K562 (cell line): ENCODE measurements at regions not wholly inside any gene's neighbourhood (a gene's known extent, or its start where the extent isn't known, plus 50 kb on each side); places are given as distances from the start of the nearest gene placed in this dataset.

Experiments
- ATAC-seq: fragments of 200-7000 bp; cut with Tn5 transposase; 3 replicates; pipeline ENCODE4 v1.9.1; 2020; ENCODE audit warnings: moderate library complexity
- BruUV-seq: library from RNA; stranded (reverse); fragments of 400-500 nt; replicated peaks from 2 replicates; lab custom pipeline; 2021; lab: Mats Ljungman, UMichigan
- CTCF ChIA-PET: fragments of 300-600 bp; formaldehyde crosslinking; extraction: SDS; loops from one replicate; lab custom pipeline; 2021; ENCODE audit warnings: low intra/inter-chr PET ratio; lab: Yijun Ruan, JAX
- POLR2A ChIA-PET: fragments of 300-600, 350-650 bp; sonication (Branson Sonifier 250); formaldehyde crosslinking; extraction: SDS; loops from one replicate; lab custom pipeline; 2021; ENCODE audit warnings: antibody characterized with exemption, inconsistent platforms; lab: Yijun Ruan, JAX
- DNase-seq, 4 experiments: peaks; one replicate each; pipeline versions ENCODE4 v3.0.0 to v3.0.0-alpha.2; 2011 to 2018; ENCODE audit warnings: low spot score in 3 of 4, mixed read lengths in 3 of 4; ENCODE audit errors: extremely low read depth in 1 of 4
- FAIRE-seq: peaks from 2 replicates; lab custom pipeline; 2011; peaks lifted over from hg19 to GRCh38; lab: Jason Lieb, UNC
- H2AFZ ChIP-seq: 2 replicates; pipeline ENCODE4 v1.6.0; 2011; ENCODE audit warnings: low read depth, low read length, control low read depth, inconsistent platforms
- H3K27ac ChIP-seq: fragments of 200-600 bp; 3 replicates; pipeline ENCODE4 v1.8.0; 2011; ENCODE audit warnings: low read depth, mild to moderate bottlenecking, control low read depth, inconsistent platforms, low read length, moderate library complexity, mixed read lengths; ENCODE audit errors: extremely low read depth
- H3K27me3 ChIP-seq, 2 experiments: fragments of 300-600 bp in 1 of 2; 2 replicates in 1 of 2; 3 replicates in 1 of 2; pipeline versions ENCODE4 v1.6.0 to v1.8.0; 2011; ENCODE audit warnings: inconsistent platforms in 2 of 2, low read length in 2 of 2, mild to moderate bottlenecking in 1 of 2, mixed read lengths in 1 of 2, moderate library complexity in 1 of 2; ENCODE audit not compliant: control insufficient read depth in 2 of 2, insufficient read depth in 2 of 2
- H3K36me3 ChIP-seq: fragments of 300-600 bp; 3 replicates; pipeline ENCODE4 v1.8.0; 2011; ENCODE audit warnings: mild to moderate bottlenecking, low read length, inconsistent platforms; ENCODE audit not compliant: control insufficient read depth, insufficient read depth
- H3K4me1 ChIP-seq, 2 experiments: fragments of 200-600 bp in 1 of 2; replicated peaks in 1 of 2; 2 replicates in 1 of 2; 3 replicates in 1 of 2; pipeline versions ENCODE4 v1.5.1 to v1.8.0; 2011; ENCODE audit warnings: inconsistent platforms in 2 of 2, low read length in 2 of 2, mild to moderate bottlenecking in 1 of 2, mixed read lengths in 1 of 2, moderate library complexity in 1 of 2; ENCODE audit not compliant: control insufficient read depth in 2 of 2, insufficient read depth in 2 of 2
- H3K4me2 ChIP-seq: 2 replicates; pipeline ENCODE4 v1.6.1; 2011; ENCODE audit warnings: low read length, control low read depth, inconsistent platforms, mixed read lengths; ENCODE audit not compliant: insufficient read depth
- H3K4me3 ChIP-seq: fragments of 200-600 bp; sonication (generic), shearing (Covaris generic); 2 replicates; pipeline ENCODE4 v1.5.1; 2016; ENCODE audit warnings: control low read depth, inconsistent platforms
- H3K79me2 ChIP-seq: fragments of 200-600 bp; 3 replicates; pipeline ENCODE4 v1.8.0; 2011; ENCODE audit warnings: low read length, inconsistent platforms; ENCODE audit not compliant: control insufficient read depth, insufficient read depth
- H3K9ac ChIP-seq, 2 experiments: 2 replicates each; pipeline versions ENCODE4 v1.6.0 to v1.6.1; 2011; ENCODE audit warnings: low read depth in 2 of 2, low read length in 2 of 2, control low read depth in 1 of 2, inconsistent platforms in 1 of 2, mild to moderate bottlenecking in 1 of 2, mixed read lengths in 1 of 2; ENCODE audit not compliant: insufficient read depth in 1 of 2
- H3K9me1 ChIP-seq: one replicate; pipeline ENCODE4 v1.6.0; 2011; ENCODE audit warnings: inconsistent platforms, mild to moderate bottlenecking, low read length, moderate library complexity; ENCODE audit not compliant: control insufficient read depth, insufficient read depth
- H3K9me3 ChIP-seq: replicated peaks from 2 replicates; pipeline ENCODE4 v1.5.1; 2011; ENCODE audit warnings: low read depth, low read length, inconsistent platforms; ENCODE audit not compliant: control insufficient read depth, insufficient read depth
- H4K20me1 ChIP-seq: replicated peaks from 2 replicates; pipeline ENCODE4 v1.6.1; 2011; ENCODE audit warnings: low read length, inconsistent platforms, mixed read lengths; ENCODE audit not compliant: control insufficient read depth, insufficient read depth
- MLX ChIP-seq, 2 experiments: fragments of 450-650 bp in 1 of 2; sonication (generic) in 1 of 2; formaldehyde crosslinking; conservative IDR thresholded peaks; 2 replicates each; pipeline versions ENCODE4 v1.4.0 to v1.8.1; 2020 to 2022; ENCODE audit warnings: mild to moderate bottlenecking in 1 of 2, missing genetic modification reagents in 1 of 2
- NCOA2 ChIP-seq, 2 experiments: fragments of 450-650 bp; IDR thresholded peaks; 2 replicates each; pipeline ENCODE4 v1.6.1; 2018; ENCODE audit warnings: mild to moderate bottlenecking in 2 of 2, moderate library complexity in 1 of 2; ENCODE audit not compliant: partially characterized antibody in 2 of 2
- POLR2A ChIP-seq: fragments of 450-650 bp; conservative IDR thresholded peaks from 2 replicates; pipeline ENCODE4 v1.6.1; 2016
- RBM39 ChIP-seq: fragments of 200-400 bp; formaldehyde crosslinking; optimal IDR thresholded peaks from 2 replicates; pipeline ENCODE3; 2018; ENCODE audit warnings: low read depth, low read length
- ZNF449 ChIP-seq: fragments of 250-450 bp; sonication (Bioruptor Pico); IDR thresholded peaks from 2 replicates; pipeline ENCODE4 v1.8.0; 2022; ENCODE audit warnings: moderate library complexity, mild to moderate bottlenecking, inconsistent platforms
- ZNF507 ChIP-seq: conservative IDR thresholded peaks from 2 replicates; pipeline ENCODE4 v1.6.1; 2017; ENCODE audit warnings: missing genetic modification characterization, missing compliant biosample characterization
- ZNF592 ChIP-seq: fragments of 450-650 bp; IDR thresholded peaks from 2 replicates; pipeline ENCODE4 v1.6.1; 2017; ENCODE audit warnings: antibody characterized with exemption, mild to moderate bottlenecking
- WGBS: fragments of 100-300 bp; shearing (Covaris generic); methylation state at CpG from one replicate; pipeline ENCODE4 v1.1.6; 2016; ENCODE audit warnings: low coverage, mixed read lengths; ENCODE audit not compliant: insufficient coverage; ENCODE audit errors: missing lambda C conversion rate; 5-methylcytosine and 5-hydroxymethylcytosine counted together
- in situ Hi-C: fragments of 300-500 bp; cut with MboI; formaldehyde crosslinking; loops from 4 replicates; pipeline ENCODE4 v1.15.0; 2018; ENCODE audit warnings: inconsistent platforms, mixed read lengths
- intact Hi-C: fragments of 100-400 bp; cut with micrococcal nuclease; formaldehyde crosslinking; loops from 2 replicates; pipeline ENCODE4 v1.14.2; 2022

- no peak for TF ChIP-seq MLX (CRISPR knock-in tag; conservative IDR thresholded peaks at IDR 0.05)
- no peak for TF ChIP-seq ZNF449 (CRISPR knock-in tag)
- TF ChIP-seq RBM39, result no peak
- TF ChIP-seq ZNF507 (tag), result no peak
- no peak for TF ChIP-seq POLR2A
Observed at GRCh38 chr9:78688796-78689195, 391.9 kb downstream of the PSAT1 start (continued).

- no peak overlapping the region for H3K27ac ChIP-seq
- WGBS, result 0% methylated on average over 2 of the region's 2 CpGs
- no peaks in the 10 kb centered on the region for H4K20me1 ChIP-seq
- CTCF ChIA-PET, result no interaction called here
- POLR2A ChIA-PET, result no interaction called here
- no peaks in the 10 kb centered on the region for H3K36me3 ChIP-seq
- no peak for ATAC-seq
- BruUV-seq, result no TSS peak
- H2AFZ ChIP-seq, result no peak overlapping the region
- no peak overlapping the region for H3K9ac ChIP-seq
- H3K4me1 ChIP-seq, result no peaks in the 10 kb centered on the region
- H3K4me2 ChIP-seq, result no peak overlapping the region
- no peak for FAIRE-seq
- in situ Hi-C loops (no loop called here), intact Hi-C loops (no loop called here)
- no peaks in the 10 kb centered on the region for H3K79me2 ChIP-seq
- H3K27me3 ChIP-seq, result no peaks in the 10 kb centered on the region
- H3K4me3 ChIP-seq, result no peak overlapping the region
- H3K9me3 ChIP-seq, result no peaks in the 10 kb centered on the region
- no peaks in the 10 kb centered on the region for H3K9me1 ChIP-seq
- no peak for DNase-seq
- TF ChIP-seq ZNF592, result no peak
- TF ChIP-seq NCOA2 (IDR thresholded peaks at IDR 0.05; ENCODE audit: partially characterized antibody in 2 of 2), result no peak
Observed at GRCh38 chr9:78691542-78691941, 394.6 kb downstream of the PSAT1 start.
